ENCODE measurements at regions not wholly inside any gene's neighbourhood (a gene's known extent, or its start where the extent isn't known, plus 50 kb on each side); places are given as distances from the start of the nearest gene placed in this dataset.

DNA sequence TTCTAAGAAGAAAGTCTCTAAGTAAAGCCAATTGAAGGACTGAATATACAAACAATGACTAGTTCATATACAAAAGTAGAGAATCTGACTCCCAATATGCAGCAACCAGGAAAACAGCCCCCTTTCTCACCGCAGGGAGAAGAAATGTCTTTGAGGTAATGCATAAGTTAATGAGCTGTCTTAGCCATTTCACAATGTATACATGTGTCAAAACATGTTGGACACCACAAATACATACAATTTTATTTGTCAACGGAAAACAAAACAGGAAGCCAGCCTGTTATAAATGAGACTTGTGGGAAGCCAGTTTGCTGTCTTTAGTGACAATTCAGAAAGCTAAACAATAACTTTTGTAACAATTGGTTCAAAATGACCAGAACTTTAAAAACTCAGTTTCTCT is 389.2 kb downstream of the CBLN2 start:
- CTCF ChIA-PET, result no interaction called here
- TF ChIP-seq, protein P1, sequence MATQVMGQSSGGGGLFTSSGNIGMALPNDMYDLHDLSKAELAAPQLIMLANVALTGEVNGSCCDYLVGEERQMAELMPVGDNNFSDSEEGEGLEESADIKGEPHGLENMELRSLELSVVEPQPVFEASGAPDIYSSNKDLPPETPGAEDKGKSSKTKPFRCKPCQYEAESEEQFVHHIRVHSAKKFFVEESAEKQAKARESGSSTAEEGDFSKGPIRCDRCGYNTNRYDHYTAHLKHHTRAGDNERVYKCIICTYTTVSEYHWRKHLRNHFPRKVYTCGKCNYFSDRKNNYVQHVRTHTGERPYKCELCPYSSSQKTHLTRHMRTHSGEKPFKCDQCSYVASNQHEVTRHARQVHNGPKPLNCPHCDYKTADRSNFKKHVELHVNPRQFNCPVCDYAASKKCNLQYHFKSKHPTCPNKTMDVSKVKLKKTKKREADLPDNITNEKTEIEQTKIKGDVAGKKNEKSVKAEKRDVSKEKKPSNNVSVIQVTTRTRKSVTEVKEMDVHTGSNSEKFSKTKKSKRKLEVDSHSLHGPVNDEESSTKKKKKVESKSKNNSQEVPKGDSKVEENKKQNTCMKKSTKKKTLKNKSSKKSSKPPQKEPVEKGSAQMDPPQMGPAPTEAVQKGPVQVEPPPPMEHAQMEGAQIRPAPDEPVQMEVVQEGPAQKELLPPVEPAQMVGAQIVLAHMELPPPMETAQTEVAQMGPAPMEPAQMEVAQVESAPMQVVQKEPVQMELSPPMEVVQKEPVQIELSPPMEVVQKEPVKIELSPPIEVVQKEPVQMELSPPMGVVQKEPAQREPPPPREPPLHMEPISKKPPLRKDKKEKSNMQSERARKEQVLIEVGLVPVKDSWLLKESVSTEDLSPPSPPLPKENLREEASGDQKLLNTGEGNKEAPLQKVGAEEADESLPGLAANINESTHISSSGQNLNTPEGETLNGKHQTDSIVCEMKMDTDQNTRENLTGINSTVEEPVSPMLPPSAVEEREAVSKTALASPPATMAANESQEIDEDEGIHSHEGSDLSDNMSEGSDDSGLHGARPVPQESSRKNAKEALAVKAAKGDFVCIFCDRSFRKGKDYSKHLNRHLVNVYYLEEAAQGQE (IDR thresholded peaks at IDR 0.05; ENCODE audit: insufficient read depth in 1 of 2, low read depth in 2 of 2, low read length in 1 of 2), result no peak
- TF ChIP-seq POLR2AphosphoS5 (IDR thresholded peaks at IDR 0.05; ENCODE audit: low read depth, low read length), result no peak

DNA sequence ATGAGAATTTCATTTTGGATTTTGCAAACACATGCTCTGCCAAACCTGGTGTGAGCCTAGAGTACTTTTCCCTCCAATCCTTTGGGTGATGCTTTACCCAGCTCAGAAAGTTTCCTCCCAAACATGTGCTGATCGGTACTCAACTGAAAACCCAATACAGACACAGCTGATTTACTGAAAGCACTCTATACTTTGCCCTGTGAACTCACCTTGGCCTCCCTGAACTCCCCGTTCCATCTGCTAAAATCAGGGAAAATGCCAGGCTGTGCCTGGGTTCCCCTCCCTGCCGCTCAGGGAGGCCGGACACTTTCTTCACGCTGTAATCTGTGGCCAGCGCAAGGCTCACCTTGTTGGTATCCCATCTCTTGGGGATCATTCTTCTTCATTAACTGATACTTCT is 391.2 kb downstream of the CBLN2 start:
- H3K4me1 ChIP-seq (ENCODE audit: control insufficient read depth, insufficient read depth, low read length), result no peaks in the 10 kb centered on the region
- in situ Hi-C loops (cut with HindIII; ENCODE audit: low pct_unique_long_range_greater_than_20kb, low sequenced_read_pairs) (no loop called here), intact Hi-C loops (cut with micrococcal nuclease; ENCODE audit: unreplicated experiment) (no loop called here)
- no peaks in the 10 kb centered on the region for H3K9me3 ChIP-seq (ENCODE audit: control insufficient read depth, insufficient read depth, low read depth, low read length)
- no TSS peak for BruUV-seq (replicated peaks)
- H3K36me3 ChIP-seq (ENCODE audit: control insufficient read depth, insufficient read depth, low read length), result no peaks in the 10 kb centered on the region
- no peak for ATAC-seq
- TF ChIP-seq POLR2AphosphoS5 (IDR thresholded peaks at IDR 0.05; ENCODE audit: low read depth, low read length) (no peak), TCF7L2 (IDR thresholded peaks at IDR 0.05; ENCODE audit: low read depth, low read length) (no peak), SIN3A (IDR thresholded peaks at IDR 0.05; ENCODE audit: borderline replicate concordance, insufficient read depth, low read depth, low read length) (no peak)
- TF ChIP-seq, protein P1 (IDR thresholded peaks at IDR 0.05; ENCODE audit: insufficient read depth in 1 of 2, low read depth in 2 of 2, low read length in 1 of 2), result no peak
- TF ChIP-seq, protein P2, sequence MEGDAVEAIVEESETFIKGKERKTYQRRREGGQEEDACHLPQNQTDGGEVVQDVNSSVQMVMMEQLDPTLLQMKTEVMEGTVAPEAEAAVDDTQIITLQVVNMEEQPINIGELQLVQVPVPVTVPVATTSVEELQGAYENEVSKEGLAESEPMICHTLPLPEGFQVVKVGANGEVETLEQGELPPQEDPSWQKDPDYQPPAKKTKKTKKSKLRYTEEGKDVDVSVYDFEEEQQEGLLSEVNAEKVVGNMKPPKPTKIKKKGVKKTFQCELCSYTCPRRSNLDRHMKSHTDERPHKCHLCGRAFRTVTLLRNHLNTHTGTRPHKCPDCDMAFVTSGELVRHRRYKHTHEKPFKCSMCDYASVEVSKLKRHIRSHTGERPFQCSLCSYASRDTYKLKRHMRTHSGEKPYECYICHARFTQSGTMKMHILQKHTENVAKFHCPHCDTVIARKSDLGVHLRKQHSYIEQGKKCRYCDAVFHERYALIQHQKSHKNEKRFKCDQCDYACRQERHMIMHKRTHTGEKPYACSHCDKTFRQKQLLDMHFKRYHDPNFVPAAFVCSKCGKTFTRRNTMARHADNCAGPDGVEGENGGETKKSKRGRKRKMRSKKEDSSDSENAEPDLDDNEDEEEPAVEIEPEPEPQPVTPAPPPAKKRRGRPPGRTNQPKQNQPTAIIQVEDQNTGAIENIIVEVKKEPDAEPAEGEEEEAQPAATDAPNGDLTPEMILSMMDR (IDR thresholded peaks at IDR 0.05), result no peak
- POLR2A ChIA-PET, result no interaction called here
- H3K4me3 ChIP-seq (ENCODE audit: low read depth in 2 of 2, low read length in 2 of 2), result no peak overlapping the region
- H3K27ac ChIP-seq (ENCODE audit: low read length), result no peak overlapping the region
- no peaks in the 10 kb centered on the region for H3K27me3 ChIP-seq (ENCODE audit: control insufficient read depth, insufficient read depth, low read length)
- CTCF ChIA-PET, result no interaction called here
- DNase-seq (ENCODE audit: low read depth, low spot score), result no peak

More for the DNA sequence above, 389.2 kb downstream of the CBLN2 start:
- ATAC-seq (no peak), DNase-seq (ENCODE audit: low read depth, low spot score) (no peak)
- Histone ChIP-seq H3K27me3 (ENCODE audit: control insufficient read depth, insufficient read depth, low read length) (no peaks in the 10 kb centered on the region), H3K4me1 (ENCODE audit: control insufficient read depth, insufficient read depth, low read length) (no peaks in the 10 kb centered on the region), H3K36me3 (ENCODE audit: control insufficient read depth, insufficient read depth, low read length) (no peaks in the 10 kb centered on the region), H3K27ac (ENCODE audit: low read length) (no peak overlapping the region), H3K4me3 (ENCODE audit: low read depth in 2 of 2, low read length in 2 of 2) (no peak overlapping the region), H3K9me3 (ENCODE audit: control insufficient read depth, insufficient read depth, low read depth, low read length) (no peaks in the 10 kb centered on the region)
- no TSS peak for BruUV-seq (replicated peaks)
- POLR2A ChIA-PET, result no interaction called here
- in situ Hi-C loops (cut with HindIII; ENCODE audit: low pct_unique_long_range_greater_than_20kb, low sequenced_read_pairs), result no loop called here
- intact Hi-C loops (cut with micrococcal nuclease; ENCODE audit: unreplicated experiment), result no loop called here
